Renal pelvis (tissue), 1 donor: ENCODE measurements at regions not wholly inside any gene's neighbourhood (a gene's known extent, or its start where the extent isn't known, plus 50 kb on each side); places are given as distances from the start of the nearest gene placed in this dataset.
A peak's percentile ranks its signal among the peaks of the same experiment; 100 is the strongest.
"Not testable (repeated sequence)": the region's sequence is repeated elsewhere in the genome, so short reads cannot be mapped to it uniquely, and the experiment has no call there.

Experiments used
- DNase-seq: peaks from one replicate; pipeline ENCODE4 v3.0.0-alpha.2; 2013

- DNase-seq, result peak; percentile 9
These were observed 596.6 kb downstream of the KCTD12 start for GRCh38 chr13:76289558-76289957.

GRCh38 chr13:76286178-76286577 lies 600.0 kb downstream of the KCTD12 start:
- no peak for DNase-seq

- no peak for DNase-seq
These were observed 600.7 kb downstream of the KCTD12 start for GRCh38 chr13:76285463-76285862.

GRCh38 chr13:76279766-76280165 lies 606.4 kb downstream of the KCTD12 start:
- DNase-seq, result not testable (repeated sequence)

- DNase-seq, result no peak
These were observed 614.4 kb downstream of the KCTD12 start for GRCh38 chr13:76271728-76272232.

- DNase-seq, result not testable (repeated sequence)
These were observed 617.9 kb downstream of the KCTD12 start for GRCh38 chr13:76268307-76268706.

- DNase-seq, result no peak
These were observed 619.0 kb downstream of the KCTD12 start for GRCh38 chr13:76267216-76267615.

GRCh38 chr13:76266561-76266960 lies 619.6 kb downstream of the KCTD12 start:
- DNase-seq, result no peak

GRCh38 chr13:76250211-76250610 lies 614.1 kb downstream of the LMO7 start:
- DNase-seq, result no peak

- DNase-seq, result no peak
These were observed 609.8 kb downstream of the LMO7 start for GRCh38 chr13:76245920-76246319.

- no peak for DNase-seq
These were observed 609.1 kb downstream of the LMO7 start for GRCh38 chr13:76245211-76245610.

- not testable (repeated sequence) for DNase-seq
These were observed 607.0 kb downstream of the LMO7 start for GRCh38 chr13:76243120-76243519.

GRCh38 chr13:76239031-76239680 lies 603.0 kb downstream of the LMO7 start:
- no peak for DNase-seq

GRCh38 chr13:76231522-76232167 lies 595.5 kb downstream of the LMO7 start:
- no peak for DNase-seq

GRCh38 chr13:76229281-76229680 lies 593.2 kb downstream of the LMO7 start:
- DNase-seq, result no peak

- DNase-seq, result no peak
These were observed 590.8 kb downstream of the LMO7 start for GRCh38 chr13:76226941-76227340.

- peak; percentile 11 for DNase-seq
These were observed 589.8 kb downstream of the LMO7 start for GRCh38 chr13:76225815-76226489.

- DNase-seq, result no peak
These were observed 587.9 kb downstream of the LMO7 start for GRCh38 chr13:76223999-76224398.

GRCh38 chr13:76223565-76223964 lies 587.4 kb downstream of the LMO7 start:
- no peak for DNase-seq

- no peak for DNase-seq
These were observed 586.4 kb downstream of the LMO7 start for GRCh38 chr13:76222511-76222910.

GRCh38 chr13:76216729-76217128 lies 580.6 kb downstream of the LMO7 start:
- peak; percentile 42 for DNase-seq

GRCh38 chr13:76214001-76214400 lies 577.9 kb downstream of the LMO7 start:
- no peak for DNase-seq

- no peak for DNase-seq
These were observed 577.3 kb downstream of the LMO7 start for GRCh38 chr13:76213423-76213904.
